SK-N-DZ (cell line): ENCODE measurements at regions not wholly inside any gene's neighbourhood (a gene's known extent, or its start where the extent isn't known, plus 50 kb on each side); places are given as distances from the start of the nearest gene placed in this dataset.

Source experiments
- DNase-seq: peaks from one replicate; pipeline ENCODE4 v3.0.0-alpha.2; 2015; ENCODE audit warnings: low spot score

DNA sequence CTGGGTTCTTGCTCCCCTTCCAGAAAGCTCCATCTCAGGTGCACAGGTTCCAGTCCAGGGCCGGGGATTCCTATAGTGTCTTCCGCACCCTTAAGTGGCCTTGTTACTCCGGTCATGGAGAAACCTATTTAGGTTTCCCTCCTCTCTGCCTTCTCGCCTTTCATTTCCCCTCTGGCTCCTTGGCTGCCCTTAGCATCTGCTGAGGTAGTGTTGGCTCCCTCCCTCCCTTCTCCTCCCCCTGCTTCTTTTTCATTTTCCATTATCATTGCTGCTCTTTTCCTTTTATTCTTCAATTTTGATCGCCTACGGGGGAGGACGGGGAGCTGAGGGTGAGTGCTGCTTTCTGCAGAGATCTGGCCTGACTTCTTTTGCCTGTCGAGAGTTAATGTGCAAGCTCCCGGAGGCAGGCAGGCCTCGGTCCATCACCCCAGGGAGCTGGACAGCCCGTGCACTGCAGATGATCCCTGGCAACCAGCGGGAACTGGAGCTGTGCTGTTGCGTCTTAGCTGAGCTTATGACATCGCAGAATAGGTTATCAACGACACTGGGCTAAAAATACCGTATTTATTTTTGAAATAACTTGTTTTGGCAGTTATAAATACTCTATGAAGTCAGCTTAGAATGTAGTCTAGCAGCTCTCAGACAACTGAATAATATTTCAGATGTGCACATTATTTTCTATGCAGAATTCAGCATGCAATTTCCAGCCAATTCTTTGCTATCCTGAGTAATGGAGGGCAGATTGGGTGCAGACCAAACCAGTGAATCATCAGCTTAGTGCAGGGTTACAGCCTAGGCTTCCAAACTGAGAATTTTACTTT lies 141.9 kb downstream of the SLC4A3 start:
- DNase-seq = no peak

DNA sequence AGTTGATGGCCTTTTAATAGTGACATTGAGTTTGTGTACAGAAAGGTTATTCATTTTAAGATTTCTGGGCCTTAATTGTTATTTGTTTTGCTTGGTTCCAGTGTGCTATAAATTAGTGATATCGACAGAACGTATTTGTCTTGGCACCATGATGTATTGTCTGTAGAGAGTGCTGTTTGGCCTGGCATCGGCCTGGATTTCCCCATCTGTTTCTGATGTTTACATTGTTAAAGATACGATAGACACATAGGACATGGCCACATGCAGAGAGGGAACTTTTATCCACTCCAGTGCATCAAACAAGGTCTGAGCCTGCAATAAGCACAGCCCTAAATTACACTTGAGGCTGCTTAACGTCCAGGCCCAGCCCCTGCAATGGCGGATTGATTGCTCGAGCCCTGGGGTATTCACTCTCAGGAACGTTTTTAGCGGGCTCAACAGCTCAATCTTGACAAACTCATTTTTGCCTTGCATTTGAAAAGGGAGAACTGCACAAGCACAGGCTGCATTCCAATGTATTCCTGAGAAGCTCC lies 144.7 kb downstream of the SLC4A3 start:
- DNase-seq = no peak

DNA sequence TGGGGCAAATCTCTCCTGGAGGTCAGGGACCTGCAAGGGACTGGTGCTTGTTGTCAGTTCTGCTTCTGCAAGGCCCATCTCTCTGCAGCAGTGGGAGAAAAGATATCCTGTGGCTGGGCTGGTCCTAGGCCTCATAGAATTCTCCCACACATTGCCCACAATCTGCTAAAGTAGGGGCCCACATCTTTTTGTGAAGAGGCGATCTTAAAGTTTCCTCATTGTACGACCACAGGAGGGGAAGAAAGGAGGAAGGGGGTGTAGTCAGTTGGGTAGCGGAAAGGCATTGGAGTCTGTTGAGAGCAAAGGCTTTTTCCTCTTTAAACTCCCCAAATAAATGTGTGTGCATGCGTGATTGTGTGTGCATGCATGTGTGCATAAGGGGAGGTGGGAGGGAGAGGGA lies 145.3 kb downstream of the SLC4A3 start:
- DNase-seq = no peak

DNA sequence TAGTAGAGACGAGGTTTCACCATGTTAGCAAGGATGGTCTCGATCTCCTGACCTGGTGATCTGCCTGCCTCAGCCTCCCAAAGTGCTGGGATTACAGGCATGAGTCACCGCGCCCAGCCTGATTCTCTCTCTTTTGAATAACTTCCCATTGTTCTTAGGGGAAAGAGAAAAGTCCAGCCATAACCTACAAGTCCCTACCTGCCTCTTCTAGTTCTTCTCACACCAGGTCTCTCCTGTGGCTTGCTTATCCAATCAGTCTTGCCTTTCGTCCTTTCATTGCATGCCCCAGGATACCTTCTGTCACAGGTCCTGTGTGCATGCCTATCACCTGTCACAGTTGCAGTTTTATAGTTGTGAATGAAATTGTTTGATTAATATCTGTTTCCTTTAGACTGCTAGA lies 148.1 kb downstream of the SLC4A3 start:
- DNase-seq = no peak

GRCh38 chr2:219777388-219777787 lies 150.0 kb downstream of the SLC4A3 start:
- DNase-seq = no peak

GRCh38 chr2:219778189-219778588 lies 150.8 kb downstream of the SLC4A3 start:
- DNase-seq = no peak

- DNase-seq = no peak
Observed at GRCh38 chr2:219782737-219783348, 155.4 kb downstream of the SLC4A3 start.

GRCh38 chr2:219783359-219783975 lies 156.0 kb downstream of the SLC4A3 start:
- DNase-seq = no peak

GRCh38 chr2:219784178-219784577 lies 156.7 kb downstream of the SLC4A3 start:
- no peak for DNase-seq

DNA sequence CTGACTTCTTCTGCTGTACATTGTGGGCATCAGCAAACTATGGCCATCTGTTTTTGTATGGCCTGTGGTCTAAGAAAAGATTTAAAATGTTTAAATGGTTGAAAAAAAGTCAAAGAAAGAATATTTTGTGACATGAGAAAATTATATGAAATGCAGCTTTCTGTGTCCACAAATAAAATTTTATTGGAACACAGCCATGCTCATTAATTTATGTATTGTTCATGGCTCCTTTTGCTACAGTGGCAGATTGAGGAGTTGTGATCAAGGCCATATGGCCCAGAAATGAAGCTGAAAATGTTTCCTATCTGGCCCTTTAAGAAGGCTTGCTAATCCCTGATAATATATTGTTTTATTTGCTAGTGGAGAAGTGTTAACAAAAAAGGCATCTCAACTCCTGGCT lies 162.0 kb downstream of the SLC4A3 start:
- DNase-seq = no peak

DNA sequence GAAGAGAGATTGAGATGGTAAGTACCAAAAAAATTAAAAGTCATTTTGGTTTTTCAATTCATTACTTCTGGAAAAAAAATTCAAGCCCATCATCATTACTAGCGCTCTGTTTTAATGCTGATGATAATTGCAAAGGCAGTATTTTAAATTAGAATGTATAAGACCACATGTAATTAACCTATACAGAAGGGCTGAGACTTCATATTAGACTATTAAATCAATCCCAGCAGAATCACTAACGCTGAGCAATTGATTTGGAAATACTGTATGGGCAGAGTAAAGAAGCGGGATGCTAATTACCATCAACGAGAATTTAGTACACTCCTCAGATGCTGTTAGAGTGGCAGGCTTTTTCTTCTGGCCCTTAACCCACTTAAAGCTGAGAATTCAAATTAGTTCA lies 165.0 kb downstream of the SLC4A3 start:
- no peak for DNase-seq

- DNase-seq = no peak
Observed at GRCh38 chr2:219798430-219798829, 171.0 kb downstream of the SLC4A3 start.

GRCh38 chr2:219803294-219803693 lies 175.9 kb downstream of the SLC4A3 start:
- DNase-seq = no peak

GRCh38 chr2:219810895-219811294 lies 183.5 kb downstream of the SLC4A3 start:
- DNase-seq = no peak

DNA sequence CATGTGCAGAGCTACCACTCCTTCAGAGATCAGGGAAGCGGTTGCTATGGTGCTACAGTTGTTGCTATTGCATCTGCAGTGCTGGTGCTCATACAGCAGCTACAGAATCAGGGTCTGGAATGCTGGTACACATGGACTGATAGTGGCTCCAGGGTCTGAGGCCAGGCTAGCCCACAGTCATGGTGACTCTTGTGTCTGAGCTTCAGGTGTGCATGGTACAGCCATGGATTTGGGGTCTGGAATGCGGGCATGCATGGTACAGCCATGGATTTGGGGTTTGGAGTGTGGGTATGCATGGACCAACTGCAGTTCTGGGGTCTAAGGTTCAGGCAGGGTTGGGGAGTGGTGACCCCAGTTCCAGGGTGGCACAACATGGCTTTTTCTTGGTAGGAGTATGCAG lies 185.2 kb downstream of the SLC4A3 start:
- no peak for DNase-seq

- no peak for DNase-seq
Observed at GRCh38 chr2:219820767-219821166, 193.3 kb downstream of the SLC4A3 start.

DNA sequence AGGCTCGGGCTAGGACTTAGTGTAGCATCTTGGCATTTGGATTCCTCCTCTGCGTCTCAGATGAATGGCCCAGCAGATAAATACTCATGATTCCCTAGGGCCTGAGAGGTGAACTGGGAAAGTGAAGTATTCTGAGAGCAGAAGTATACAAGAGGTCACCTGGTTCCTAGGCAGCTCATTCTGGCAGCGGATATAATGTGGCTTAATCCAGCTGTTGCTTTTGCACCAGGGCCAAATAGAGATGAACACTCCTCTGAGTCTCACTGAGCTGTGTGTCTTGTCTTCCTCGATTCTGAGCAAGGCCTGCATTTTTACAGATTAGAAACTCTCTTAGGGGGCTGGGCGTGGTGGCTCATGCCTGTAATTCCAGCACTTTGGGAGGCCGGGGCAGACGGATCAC lies 196.1 kb downstream of the SLC4A3 start:
- DNase-seq = no peak

DNA sequence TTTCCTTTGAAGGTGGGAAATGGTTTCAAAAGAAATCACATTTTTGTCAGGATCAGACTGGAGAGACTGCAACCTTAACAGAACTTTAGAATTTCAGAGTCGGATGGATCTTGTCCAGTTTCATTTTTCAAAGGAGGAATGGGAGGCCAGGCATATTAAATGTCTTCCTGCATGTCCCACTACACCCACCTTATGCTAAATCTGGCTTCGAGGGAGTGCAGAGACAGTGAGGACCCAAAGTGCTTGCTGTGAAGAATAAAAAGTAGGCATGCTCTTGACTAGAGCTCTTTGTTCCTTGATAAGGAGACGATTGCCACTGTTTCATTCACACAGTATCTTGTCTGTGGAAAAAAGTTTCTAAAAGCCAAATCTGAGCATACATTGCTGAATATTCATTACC lies 197.6 kb downstream of the SLC4A3 start:
- no peak for DNase-seq

GRCh38 chr2:219828127-219828526 lies 200.7 kb downstream of the SLC4A3 start:
- DNase-seq = no peak

DNA sequence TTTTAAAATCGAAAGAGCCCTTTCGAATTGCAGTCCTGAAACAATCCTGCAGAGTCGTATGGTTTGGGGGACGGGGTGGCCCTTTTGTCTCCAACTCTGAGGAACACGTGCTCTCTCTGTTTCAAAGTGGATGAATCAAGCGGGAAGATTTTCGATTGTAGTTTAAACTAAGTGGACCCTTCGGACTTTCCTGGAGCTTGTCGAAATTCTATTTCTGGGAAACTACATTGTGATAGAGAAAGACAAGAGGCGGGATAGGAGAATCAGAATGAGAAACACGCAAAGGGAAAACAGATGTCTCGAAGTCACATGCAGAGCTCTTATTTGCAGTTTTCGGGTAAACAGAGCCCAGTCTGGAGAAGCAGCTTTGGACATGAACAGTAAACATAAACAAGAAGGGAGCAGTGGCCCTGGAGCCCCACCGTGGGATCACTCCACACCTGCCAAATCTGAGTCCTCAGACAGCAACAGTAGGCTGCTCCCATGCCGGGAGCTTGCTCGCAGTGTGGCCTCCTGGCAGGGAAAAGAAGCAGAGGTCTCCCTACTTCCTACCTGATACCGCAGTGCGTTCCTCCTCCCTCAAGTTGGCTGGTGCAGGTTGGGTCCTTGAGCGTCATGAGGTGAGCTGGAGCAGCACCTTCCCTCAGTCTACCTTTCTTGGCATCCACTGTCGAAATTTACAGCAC lies 202.4 kb downstream of the SLC4A3 start:
- DNase-seq = no peak

GRCh38 chr2:219830353-219830738 lies 202.9 kb downstream of the SLC4A3 start:
- DNase-seq = no peak

DNA sequence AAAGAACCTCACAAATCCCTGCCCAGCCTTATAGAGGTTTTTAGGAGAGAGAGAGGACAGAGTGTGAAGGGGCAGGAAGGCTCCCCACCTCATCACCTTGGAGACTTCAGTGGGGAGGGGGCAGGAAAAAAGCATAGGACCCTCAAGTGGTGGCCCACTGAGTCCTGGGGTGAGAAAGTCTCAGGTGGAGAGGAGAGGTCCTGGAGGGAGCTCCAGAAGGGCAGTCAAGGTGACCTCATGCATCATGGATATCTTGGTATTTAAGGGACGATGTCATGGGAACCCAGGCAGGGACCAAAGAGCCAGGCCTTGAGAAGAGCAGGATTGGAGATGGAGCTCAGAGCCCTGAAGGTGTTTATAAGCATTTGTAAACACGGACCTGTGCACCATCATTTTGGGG lies 204.5 kb downstream of the SLC4A3 start:
- no peak for DNase-seq
